ENCODE measurements at regions not wholly inside any gene's neighbourhood (a gene's known extent, or its start where the extent isn't known, plus 50 kb on each side); places are given as distances from the start of the nearest gene placed in this dataset.

- Histone ChIP-seq H3K4me1 (no peaks in the 10 kb centered on the region), H3K9me3 (no peaks in the 10 kb centered on the region), H3K4me3 (no peak overlapping the region), H3K27ac (no peak overlapping the region), H3K4me2 (no peak overlapping the region)
- WGBS (ENCODE audit: missing lambda C conversion rate): 47% methylated on average over 6 of the region's 6 CpGs
- FAIRE-seq: no peak
- POLR2A ChIA-PET: no interaction called here
- no peak for ATAC-seq
- CTCF ChIA-PET: no interaction called here
- no peak for TF ChIP-seq KDM5A (IDR thresholded peaks at IDR 0.05)
- TF ChIP-seq TP53 (CRISPR knock-in tag; IDR thresholded peaks at IDR 0.05): no peak
- no peak for TF ChIP-seq CHD4 (IDR thresholded peaks at IDR 0.05; ENCODE audit: borderline replicate concordance)
- no peak for DNase-seq (ENCODE audit: low read depth in 1 of 2, low spot score in 1 of 2)
These were observed 505.2 kb downstream of the PLPP3 start for GRCh38 chr1:56074007-56074651.

GRCh38 chr1:56073614-56074006, 505.8 kb downstream of the PLPP3 start:
- peaks cover 3% of the 10 kb centered on the region; the same call in 1 of the 3 replicates for H3K4me1 ChIP-seq
- ATAC-seq (no peak), DNase-seq (ENCODE audit: low read depth in 1 of 2, low spot score in 1 of 2) (no peak), FAIRE-seq (no peak)
- POLR2A ChIA-PET: no interaction called here
- 93% methylated on average over 2 of the region's 2 CpGs for WGBS (ENCODE audit: missing lambda C conversion rate)
- no peak overlapping the region for H3K27ac ChIP-seq
- no peak overlapping the region for H3K4me2 ChIP-seq
- H3K4me3 ChIP-seq: no peak overlapping the region
- CTCF ChIA-PET: no interaction called here
- TF ChIP-seq RAD21 (conservative IDR thresholded peaks at IDR 0.05 in 1 of 2, IDR thresholded peaks at IDR 0.05 in 1 of 2) (no peak), PHF8 (IDR thresholded peaks at IDR 0.05; ENCODE audit: borderline replicate concordance, low read depth) (no peak), BCL3 (IDR thresholded peaks at IDR 0.05) (no peak), KDM1A (IDR thresholded peaks at IDR 0.05; ENCODE audit: low read depth) (no peak), RFX5 (IDR thresholded peaks at IDR 0.05) (no peak), BHLHE40 (IDR thresholded peaks at IDR 0.05; ENCODE audit: low read depth, low read length) (no peak), MAX (IDR thresholded peaks at IDR 0.05) (no peak), TP53 (CRISPR knock-in tag; IDR thresholded peaks at IDR 0.05) (no peak), JUNB (IDR thresholded peaks at IDR 0.05) (no peak), POLR2AphosphoS2 (conservative IDR thresholded peaks at IDR 0.05; ENCODE audit: low read length) (no peak), CBX8 (IDR thresholded peaks at IDR 0.05) (no peak), ELK1 (IDR thresholded peaks at IDR 0.05; ENCODE audit: low read depth, low read length) (no peak), HOXB5 (CRISPR knock-in tag; IDR thresholded peaks at IDR 0.05) (no peak), E2F6 (IDR thresholded peaks at IDR 0.05; ENCODE audit: borderline replicate concordance, low read depth) (no peak), MAZ (IDR thresholded peaks at IDR 0.05; ENCODE audit: borderline replicate concordance, low read depth, low read length) (no peak), EHMT2 (IDR thresholded peaks at IDR 0.05; ENCODE audit: low read depth) (no peak)
- no peaks in the 10 kb centered on the region for H3K9me3 ChIP-seq

- CTCF ChIA-PET: no interaction called here
- H3K9me3 ChIP-seq: no peaks in the 10 kb centered on the region
- TF ChIP-seq HDAC2 (IDR thresholded peaks at IDR 0.05) (no peak), ZC3H11A (IDR thresholded peaks at IDR 0.05) (no peak), FOSB (CRISPR knock-in tag; IDR thresholded peaks at IDR 0.05) (no peak), KDM5A (IDR thresholded peaks at IDR 0.05) (no peak), RARB (CRISPR knock-in tag; IDR thresholded peaks at IDR 0.05) (no peak), BHLHE40 (IDR thresholded peaks at IDR 0.05; ENCODE audit: low read depth, low read length) (no peak), TP53 (CRISPR knock-in tag; IDR thresholded peaks at IDR 0.05) (no peak), CBX2 (IDR thresholded peaks at IDR 0.05; ENCODE audit: borderline replicate concordance, low read depth) (no peak), MAX (IDR thresholded peaks at IDR 0.05) (no peak), RNF2 (IDR thresholded peaks at IDR 0.05; ENCODE audit: borderline replicate concordance, low read depth) (no peak), E2F6 (IDR thresholded peaks at IDR 0.05; ENCODE audit: borderline replicate concordance, low read depth) (no peak), PBX3 (IDR thresholded peaks at IDR 0.05) (no peak), EP300 (IDR thresholded peaks at IDR 0.05) (no peak), RFX5 (IDR thresholded peaks at IDR 0.05) (no peak), EHF (CRISPR knock-in tag; IDR thresholded peaks at IDR 0.05) (no peak), TFCP2L1 (CRISPR knock-in tag; IDR thresholded peaks at IDR 0.05) (no peak), ESRRA (IDR thresholded peaks at IDR 0.05; ENCODE audit: borderline replicate concordance, low read length) (no peak), POLR2AphosphoS2 (conservative IDR thresholded peaks at IDR 0.05; ENCODE audit: low read length) (no peak)
- DNase-seq (ENCODE audit: low read depth in 1 of 2, low spot score in 1 of 2): no peak
- H3K4me1 ChIP-seq: peaks cover 7% of the 10 kb centered on the region; the same call in 2 of the 3 replicates
- FAIRE-seq: no peak
- POLR2A ChIA-PET: no interaction called here
- H3K27ac ChIP-seq: no peak overlapping the region
- H3K4me3 ChIP-seq: no peak overlapping the region
- 32% methylated on average over 1 of the region's 1 CpG for WGBS (ENCODE audit: missing lambda C conversion rate)
- no peak overlapping the region for H3K4me2 ChIP-seq
- ATAC-seq: no peak
These were observed 506.2 kb downstream of the PLPP3 start for GRCh38 chr1:56073206-56073605.
